ES-I3 (cell line): ENCODE measurements at regions not wholly inside any gene's neighbourhood (a gene's known extent, or its start where the extent isn't known, plus 50 kb on each side); places are given as distances from the start of the nearest gene placed in this dataset.
"Not testable (repeated sequence)": the region's sequence is repeated elsewhere in the genome, so short reads cannot be mapped to it uniquely, and the experiment has no call there.

Experiments
- H3K36me3 ChIP-seq: 2 replicates; pipeline ENCODE4 v1.6.1; 2013; ENCODE audit warnings: mild to moderate bottlenecking, low read length, control low read depth, moderate library complexity; ENCODE audit not compliant: insufficient read depth
- H3K4me1 ChIP-seq: 2 replicates; pipeline ENCODE4 v1.6.1; 2013; ENCODE audit warnings: mild to moderate bottlenecking, control low read depth, low read length; ENCODE audit not compliant: insufficient read depth
- H3K9ac ChIP-seq: 2 replicates; pipeline ENCODE4 v1.6.1; 2013; ENCODE audit warnings: low read depth, mild to moderate bottlenecking, low read length, moderate library complexity
- H3K9me3 ChIP-seq: 2 replicates; pipeline ENCODE4 v1.6.1; 2013; ENCODE audit warnings: mild to moderate bottlenecking, low read length, moderate library complexity; ENCODE audit not compliant: control insufficient read depth, insufficient read depth

GRCh38 chr1:164093543-164093942, 465.4 kb upstream of the PBX1 start:
- Histone ChIP-seq H3K9me3 (peaks cover 7% of the 10 kb centered on the region), H3K4me1 (no peaks in the 10 kb centered on the region), H3K9ac (no peak overlapping the region), H3K36me3 (no peaks in the 10 kb centered on the region)

- Histone ChIP-seq H3K4me1 (no peaks in the 10 kb centered on the region), H3K9me3 (no peaks in the 10 kb centered on the region), H3K9ac (no peak overlapping the region), H3K36me3 (no peaks in the 10 kb centered on the region)
Measured at GRCh38 chr1:164101802-164102201, 457.2 kb upstream of the PBX1 start.

- Histone ChIP-seq H3K4me1 (no peaks in the 10 kb centered on the region), H3K36me3 (no peaks in the 10 kb centered on the region), H3K9ac (no peak overlapping the region), H3K9me3 (no peaks in the 10 kb centered on the region)
Measured at GRCh38 chr1:164131949-164132348, 427.0 kb upstream of the PBX1 start.

- Histone ChIP-seq H3K9ac (no peak overlapping the region), H3K9me3 (no peaks in the 10 kb centered on the region), H3K36me3 (no peaks in the 10 kb centered on the region), H3K4me1 (no peaks in the 10 kb centered on the region)
Measured at GRCh38 chr1:164137273-164137925, 421.6 kb upstream of the PBX1 start.

GRCh38 chr1:164141797-164142196, 417.2 kb upstream of the PBX1 start:
- Histone ChIP-seq H3K9ac (no peak overlapping the region), H3K4me1 (no peaks in the 10 kb centered on the region), H3K9me3 (no peaks in the 10 kb centered on the region), H3K36me3 (no peaks in the 10 kb centered on the region)

GRCh38 chr1:164154622-164155021, 404.4 kb upstream of the PBX1 start:
- Histone ChIP-seq H3K9ac (no peak overlapping the region), H3K36me3 (no peaks in the 10 kb centered on the region), H3K4me1 (no peaks in the 10 kb centered on the region), H3K9me3 (no peaks in the 10 kb centered on the region)

GRCh38 chr1:164155347-164155746, 403.6 kb upstream of the PBX1 start:
- H3K9me3 ChIP-seq, result no peaks in the 10 kb centered on the region
- H3K36me3 ChIP-seq, result no peaks in the 10 kb centered on the region
- no peaks in the 10 kb centered on the region for H3K4me1 ChIP-seq
- H3K9ac ChIP-seq, result no peak overlapping the region

GRCh38 chr1:164163289-164163849, 395.6 kb upstream of the PBX1 start:
- H3K4me1 ChIP-seq, result peaks cover 9% of the 10 kb centered on the region; the same call in 1 of the 2 replicates
- H3K9me3 ChIP-seq, result peaks cover 2% of the 10 kb centered on the region; the same call in 1 of the 2 replicates
- no peaks in the 10 kb centered on the region for H3K36me3 ChIP-seq
- H3K9ac ChIP-seq, result no peak overlapping the region

- Histone ChIP-seq H3K4me1 (peaks cover 9% of the 10 kb centered on the region; the same call in 1 of the 2 replicates), H3K36me3 (no peaks in the 10 kb centered on the region), H3K9ac (no peak overlapping the region), H3K9me3 (peaks cover 2% of the 10 kb centered on the region; the same call in 1 of the 2 replicates)
Measured at GRCh38 chr1:164165466-164165865, 393.5 kb upstream of the PBX1 start.

- H3K9me3 ChIP-seq, H3K36me3 ChIP-seq, H3K9ac ChIP-seq, H3K4me1 ChIP-seq: not testable (repeated sequence)
Measured at GRCh38 chr1:164166454-164166853, 392.5 kb upstream of the PBX1 start.

- Histone ChIP-seq H3K36me3 (no peaks in the 10 kb centered on the region), H3K9me3 (no peaks in the 10 kb centered on the region), H3K4me1 (no peaks in the 10 kb centered on the region), H3K9ac (no peak overlapping the region)
Measured at GRCh38 chr1:164177118-164177517, 381.9 kb upstream of the PBX1 start.

- no peaks in the 10 kb centered on the region for H3K4me1 ChIP-seq
- no peaks in the 10 kb centered on the region for H3K36me3 ChIP-seq
- H3K9ac ChIP-seq, result no peak overlapping the region
- H3K9me3 ChIP-seq, result no peaks in the 10 kb centered on the region
Measured at GRCh38 chr1:164180824-164181223, 378.2 kb upstream of the PBX1 start.

GRCh38 chr1:164183854-164184635, 374.9 kb upstream of the PBX1 start:
- Histone ChIP-seq H3K9ac (no peak overlapping the region), H3K36me3 (no peaks in the 10 kb centered on the region), H3K9me3 (no peaks in the 10 kb centered on the region), H3K4me1 (no peaks in the 10 kb centered on the region)

GRCh38 chr1:164186881-164187280, 372.1 kb upstream of the PBX1 start:
- H3K9me3 ChIP-seq, result no peaks in the 10 kb centered on the region
- H3K9ac ChIP-seq, result no peak overlapping the region
- no peaks in the 10 kb centered on the region for H3K36me3 ChIP-seq
- no peaks in the 10 kb centered on the region for H3K4me1 ChIP-seq

GRCh38 chr1:164188497-164188896, 370.5 kb upstream of the PBX1 start:
- Histone ChIP-seq H3K36me3 (no peaks in the 10 kb centered on the region), H3K9me3 (no peaks in the 10 kb centered on the region), H3K9ac (no peak overlapping the region), H3K4me1 (no peaks in the 10 kb centered on the region)
